ENCODE measurements at regions not wholly inside any gene's neighbourhood (a gene's known extent, or its start where the extent isn't known, plus 50 kb on each side); places are given as distances from the start of the nearest gene placed in this dataset.

GRCh38 chr21:27132266-27132665 is 165.4 kb upstream of the ADAMTS5 start:
- TF ChIP-seq CTCF (conservative IDR thresholded peaks at IDR 0.05) (no peak), ZFX (IDR thresholded peaks at IDR 0.05) (no peak)
